Activated CD8-positive, alpha-beta memory T cell treated with anti-CD3 and anti-CD28 coated beads for 24 hours (primary cell): ENCODE measurements at regions not wholly inside any gene's neighbourhood (a gene's known extent, or its start where the extent isn't known, plus 50 kb on each side); places are given as distances from the start of the nearest gene placed in this dataset.
"Not testable (repeated sequence)": the region's sequence is repeated elsewhere in the genome, so short reads cannot be mapped to it uniquely, and the experiment has no call there.

Experiments used
- DNase-seq: peaks from one replicate; pipeline ENCODE4 v3.0.0-alpha.2; 2020

DNA sequence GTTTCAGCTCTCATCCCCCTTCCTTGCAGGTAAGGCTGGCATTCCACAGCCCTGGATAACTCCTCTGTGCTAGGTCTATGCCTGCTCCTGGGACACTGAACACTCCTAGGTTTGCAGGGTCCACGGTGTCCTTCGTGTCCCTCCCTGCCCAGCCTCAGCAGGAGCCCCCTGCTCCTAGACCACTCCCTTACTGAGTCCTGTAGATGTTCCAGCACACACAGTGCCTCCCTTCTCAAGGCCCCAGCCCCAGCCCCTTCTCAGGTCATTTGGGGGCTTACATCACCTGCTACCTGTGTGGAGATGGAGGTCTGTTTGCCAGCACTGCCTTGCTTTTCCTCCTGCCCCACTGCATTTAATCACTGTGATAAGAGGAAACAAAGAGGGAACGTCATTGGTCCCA, 146.4 kb upstream of the TNP1 start:
- no peak for DNase-seq

DNA sequence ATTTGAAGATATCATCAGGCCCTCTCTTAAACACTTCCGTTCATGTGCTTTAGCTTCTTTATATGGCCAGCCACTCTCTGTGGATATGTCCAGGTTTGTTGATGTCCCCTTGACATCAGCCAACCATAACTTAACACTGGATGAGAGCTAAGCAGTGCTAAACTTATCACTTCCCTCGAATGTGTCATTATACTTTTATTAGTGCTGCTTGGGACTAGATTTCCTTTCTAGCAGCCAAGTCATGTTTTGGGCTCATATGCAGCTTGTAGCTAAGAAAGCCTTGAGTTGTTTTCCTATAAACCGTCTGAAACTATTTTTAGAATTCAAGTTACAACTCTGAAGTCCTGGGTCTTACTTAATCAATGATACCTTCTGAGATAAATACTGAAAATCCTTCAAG, 144.8 kb upstream of the TNP1 start:
- DNase-seq: no peak

DNA sequence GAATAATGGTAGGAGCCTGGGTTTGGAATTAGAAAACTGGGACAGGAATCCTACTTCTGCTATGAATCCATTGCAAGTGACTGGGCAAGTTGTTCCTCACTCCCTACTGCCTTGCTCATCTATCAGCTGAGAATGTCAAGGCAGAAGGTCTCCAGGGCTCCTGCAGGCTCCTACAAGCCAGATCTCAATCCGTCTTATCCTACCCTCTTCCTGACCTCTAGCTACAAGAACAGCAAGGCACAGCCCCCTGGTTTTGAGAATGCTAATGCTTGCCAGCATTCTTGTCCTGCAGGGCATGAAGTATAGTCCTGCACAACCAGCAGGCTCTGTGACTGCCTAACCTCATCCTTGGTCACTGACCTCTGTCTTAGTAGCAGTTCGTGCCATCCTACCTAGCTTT, 141.9 kb upstream of the TNP1 start:
- DNase-seq: no peak

DNA sequence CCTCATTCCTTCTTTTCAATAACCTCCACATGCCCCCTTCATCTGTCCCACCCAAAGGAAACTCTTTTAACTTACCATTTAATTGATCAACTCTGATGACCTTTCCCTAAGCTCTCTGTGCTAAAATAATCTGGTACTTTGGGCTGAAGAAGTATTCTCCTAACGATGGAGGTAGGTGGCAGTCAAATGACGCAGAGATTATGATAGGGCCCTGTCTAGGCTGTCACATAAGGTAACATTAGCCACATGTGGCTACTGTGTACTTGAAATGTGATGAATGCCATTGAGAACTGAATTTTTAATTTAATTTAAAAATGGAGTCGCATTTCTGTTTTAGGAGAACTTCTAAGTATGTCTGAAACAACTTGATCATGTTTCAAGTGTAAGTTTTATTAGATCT, 140.5 kb upstream of the TNP1 start:
- no peak for DNase-seq

DNA sequence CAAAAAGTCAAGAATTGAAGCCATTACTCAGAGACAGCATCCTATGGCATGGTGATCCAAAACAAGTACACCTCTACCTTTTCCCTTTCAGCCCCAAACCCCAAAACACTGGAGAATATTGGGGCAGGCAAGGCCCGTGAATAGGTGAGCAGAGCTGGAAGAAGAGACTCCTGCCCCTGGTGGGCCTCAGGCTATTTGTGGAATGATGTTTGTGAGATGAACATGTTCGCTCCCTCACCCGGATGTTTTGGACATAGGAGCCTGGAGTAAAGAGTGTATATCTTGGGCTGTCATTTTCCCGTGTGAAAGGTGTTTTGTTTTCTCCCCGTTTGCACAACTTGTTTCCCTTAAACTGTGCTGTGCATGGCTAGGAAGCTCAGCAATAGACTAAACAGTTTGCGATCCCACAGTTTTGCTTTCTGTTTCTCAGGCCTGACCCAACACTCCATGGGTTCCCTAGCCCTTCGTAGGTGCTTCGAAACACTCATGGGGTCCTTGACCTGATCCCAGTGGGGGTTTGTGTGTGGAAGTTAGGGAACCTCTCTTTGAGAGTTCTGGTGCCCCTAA, 136.5 kb upstream of the TNP1 start:
- DNase-seq: no peak

- DNase-seq: no peak
Observed at GRCh38 chr2:216994353-216994854, 134.5 kb upstream of the TNP1 start.

DNA sequence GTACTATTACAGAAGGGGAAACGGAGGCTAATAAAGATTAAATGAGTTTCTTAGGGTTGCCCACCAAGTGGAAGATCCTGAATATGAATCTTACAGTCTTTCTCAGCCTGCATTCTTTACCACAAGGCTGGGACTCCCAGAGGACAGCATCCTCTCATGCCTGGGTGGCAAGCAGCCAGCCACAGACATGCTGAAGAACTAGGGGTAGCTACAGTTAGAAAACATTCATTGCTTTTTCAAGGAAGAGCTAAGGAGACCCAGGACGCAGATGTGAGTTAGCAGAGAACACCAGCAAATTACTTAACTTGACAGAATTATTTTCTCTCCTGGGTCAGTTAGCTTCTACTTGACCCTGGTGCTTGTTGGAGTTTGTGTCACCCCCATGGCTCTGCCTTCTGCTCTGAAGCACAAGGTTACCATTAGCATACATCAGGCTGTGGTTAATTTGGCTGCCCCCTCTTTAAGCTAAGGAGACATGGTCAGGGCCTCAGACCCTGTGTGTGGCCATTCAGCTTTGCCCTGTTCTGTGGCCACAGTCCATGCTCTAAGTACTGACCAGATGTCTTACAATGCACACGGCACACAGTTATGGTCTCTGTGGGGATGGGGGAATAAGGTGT, 132.3 kb upstream of the TNP1 start:
- no peak for DNase-seq

DNA sequence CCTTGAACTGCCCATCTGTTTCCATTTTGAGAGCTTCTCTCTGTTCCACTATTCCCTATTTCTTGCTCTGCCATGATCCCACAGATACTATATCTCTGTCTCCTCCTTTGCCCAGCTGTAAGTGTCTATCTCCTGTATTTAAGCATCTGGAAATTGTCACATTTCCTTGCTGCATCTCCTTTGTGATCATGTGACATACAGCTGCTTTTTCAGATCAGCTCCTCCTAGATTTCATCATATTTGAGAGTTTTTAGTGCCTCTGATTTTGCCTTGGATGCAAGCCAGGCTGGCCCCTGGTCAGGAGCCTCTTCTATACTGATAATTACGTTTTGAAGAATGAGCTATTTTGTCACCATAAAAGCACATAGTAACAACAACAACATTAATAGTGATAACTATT, 131.7 kb upstream of the TNP1 start:
- no peak for DNase-seq

DNA sequence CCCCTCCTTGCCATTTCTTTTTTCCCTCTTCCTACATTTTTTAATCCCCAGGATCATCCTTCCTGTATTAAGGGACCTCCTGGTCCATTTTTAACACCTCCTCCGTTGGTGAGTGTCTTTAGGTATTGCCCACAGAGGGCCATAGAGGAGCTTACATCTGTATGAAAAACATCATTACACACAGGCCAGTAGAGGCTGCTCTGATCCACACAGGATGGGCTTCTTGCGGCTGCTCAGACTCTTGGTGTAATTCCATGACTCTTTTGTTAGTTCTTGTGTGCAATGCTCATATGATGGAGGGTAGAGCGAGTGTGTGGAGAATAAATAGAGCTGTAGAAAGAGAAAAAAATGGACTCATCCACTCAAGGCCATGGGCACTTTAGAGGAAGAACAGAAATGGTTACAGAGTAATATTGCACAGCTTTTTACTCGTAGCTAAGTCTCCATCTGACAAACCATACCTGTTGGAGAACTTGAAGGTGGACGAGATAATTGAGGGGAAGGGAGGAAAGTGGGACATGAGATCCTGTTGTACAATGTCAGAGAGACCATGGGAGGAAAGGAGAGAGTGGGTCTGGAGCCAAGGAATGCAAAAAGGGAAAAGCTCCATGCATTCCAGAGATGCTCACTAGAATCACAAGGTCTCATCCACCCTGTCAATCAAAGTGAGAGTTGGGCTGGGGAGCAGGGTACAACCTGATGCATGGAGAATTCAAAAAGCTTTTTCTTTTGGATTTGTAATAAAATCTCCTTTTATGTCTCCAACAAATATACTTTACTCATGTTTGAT, 129.7 kb upstream of the TNP1 start:
- DNase-seq: no peak

DNA sequence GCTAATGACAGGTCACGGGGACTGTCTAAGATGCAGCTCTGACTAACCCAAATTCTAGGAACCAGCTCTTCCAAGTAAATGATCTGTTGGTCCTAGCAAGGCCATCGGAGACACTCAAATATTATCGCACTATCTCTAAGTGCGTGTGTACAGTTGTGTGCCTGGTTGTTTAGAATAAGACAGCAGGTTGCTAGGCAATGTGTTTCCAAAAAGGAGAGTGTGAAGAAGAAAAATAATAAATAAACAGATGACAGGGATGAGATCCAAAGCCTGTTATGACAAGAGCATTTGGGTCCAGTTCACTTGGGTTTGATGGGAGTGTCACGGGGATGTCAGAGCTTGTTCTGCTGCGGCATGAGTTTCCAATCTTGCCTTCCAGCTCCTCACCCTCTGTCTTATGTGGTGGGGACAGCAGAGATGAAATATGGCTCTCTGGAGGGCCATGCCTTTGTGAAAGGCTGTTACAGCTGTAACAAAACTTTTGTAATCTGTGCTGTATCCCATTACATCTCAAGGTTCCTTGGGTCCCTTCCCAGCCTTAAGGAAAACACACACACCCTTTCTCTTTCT, 127.5 kb upstream of the TNP1 start:
- no peak for DNase-seq

DNA sequence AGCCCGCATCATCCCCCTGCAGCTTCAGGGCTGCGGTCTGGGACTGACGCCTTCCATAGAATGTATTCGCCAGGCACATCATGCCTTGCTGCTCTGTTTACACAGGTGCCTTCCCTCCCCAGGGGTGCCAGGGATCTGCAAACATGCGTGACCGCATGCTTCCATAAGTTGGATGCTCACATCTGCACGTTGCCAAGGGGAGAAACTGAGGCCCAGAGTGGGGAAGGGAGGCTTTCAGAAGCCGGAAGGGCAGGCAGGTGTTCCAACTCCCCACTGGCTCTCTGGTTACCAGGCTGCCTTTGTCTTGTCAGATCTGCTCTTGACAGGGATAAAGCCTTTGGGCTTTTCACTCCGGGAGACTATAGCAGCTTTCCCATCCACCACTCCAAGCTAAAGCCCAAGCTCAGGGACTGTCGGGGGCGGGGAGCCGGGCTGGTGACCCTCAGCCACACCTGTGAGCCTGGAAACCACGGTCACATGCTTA, 125.8 kb upstream of the TNP1 start:
- no peak for DNase-seq

DNA sequence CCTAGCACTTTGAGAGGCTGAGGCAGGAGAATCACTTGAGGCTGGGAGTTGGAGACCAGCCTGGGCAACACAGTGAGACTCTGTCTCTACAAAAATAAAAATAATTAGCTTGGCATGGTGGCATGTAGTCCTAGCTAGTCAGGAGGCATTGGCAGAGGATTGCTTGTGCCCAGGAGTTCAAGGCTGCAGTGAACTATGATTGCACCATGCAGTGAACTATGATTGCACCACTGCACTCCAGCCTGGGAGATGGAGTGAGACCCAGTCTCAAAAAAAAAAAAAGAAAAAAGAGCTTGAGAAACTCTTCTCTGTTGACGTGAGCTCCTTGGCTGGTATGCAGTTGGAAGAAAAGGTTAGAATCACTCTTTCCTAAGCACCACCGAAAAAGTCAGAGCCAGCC, 125.1 kb upstream of the TNP1 start:
- DNase-seq: no peak

DNA sequence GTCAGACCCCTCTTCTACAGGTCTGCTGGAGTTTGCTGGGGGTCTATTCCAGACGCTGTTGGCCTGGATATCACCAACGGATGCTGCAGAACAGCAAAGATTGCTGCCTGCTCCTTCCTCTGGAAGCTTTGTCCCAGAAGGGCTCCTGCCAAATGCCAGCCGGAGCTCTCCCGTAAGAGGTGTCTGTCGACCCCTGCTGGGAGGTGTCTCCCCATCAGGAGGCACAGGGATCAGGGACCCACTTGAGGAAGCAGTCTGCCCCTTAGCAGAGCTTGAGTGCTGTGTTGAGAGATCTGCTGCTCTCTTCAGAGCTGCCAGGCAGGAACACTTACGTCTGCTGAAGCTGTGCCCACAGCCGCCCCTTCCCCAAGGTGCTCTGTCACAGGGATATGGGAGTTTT, 122.1 kb upstream of the TNP1 start:
- DNase-seq: not testable (repeated sequence)

DNA sequence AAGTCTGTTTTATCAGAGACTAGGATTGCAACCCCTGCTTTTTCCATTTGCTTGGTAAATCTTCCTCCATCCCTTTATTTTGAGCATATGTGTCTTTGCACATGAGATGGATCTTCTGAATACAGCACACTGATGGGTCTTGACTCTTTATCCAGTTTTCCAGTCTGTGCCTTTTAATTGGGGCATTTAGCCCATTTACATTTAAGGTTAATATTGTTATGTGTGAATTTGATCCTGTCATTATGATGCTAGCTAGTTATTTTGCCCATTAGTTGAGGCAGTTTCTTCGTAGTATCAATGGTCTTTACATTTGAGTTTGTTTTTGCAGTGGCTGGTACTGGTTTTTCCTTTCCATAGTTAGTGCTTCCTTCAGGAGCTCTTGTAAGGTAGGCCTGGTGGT, 120.6 kb upstream of the TNP1 start:
- DNase-seq: not testable (repeated sequence)

DNA sequence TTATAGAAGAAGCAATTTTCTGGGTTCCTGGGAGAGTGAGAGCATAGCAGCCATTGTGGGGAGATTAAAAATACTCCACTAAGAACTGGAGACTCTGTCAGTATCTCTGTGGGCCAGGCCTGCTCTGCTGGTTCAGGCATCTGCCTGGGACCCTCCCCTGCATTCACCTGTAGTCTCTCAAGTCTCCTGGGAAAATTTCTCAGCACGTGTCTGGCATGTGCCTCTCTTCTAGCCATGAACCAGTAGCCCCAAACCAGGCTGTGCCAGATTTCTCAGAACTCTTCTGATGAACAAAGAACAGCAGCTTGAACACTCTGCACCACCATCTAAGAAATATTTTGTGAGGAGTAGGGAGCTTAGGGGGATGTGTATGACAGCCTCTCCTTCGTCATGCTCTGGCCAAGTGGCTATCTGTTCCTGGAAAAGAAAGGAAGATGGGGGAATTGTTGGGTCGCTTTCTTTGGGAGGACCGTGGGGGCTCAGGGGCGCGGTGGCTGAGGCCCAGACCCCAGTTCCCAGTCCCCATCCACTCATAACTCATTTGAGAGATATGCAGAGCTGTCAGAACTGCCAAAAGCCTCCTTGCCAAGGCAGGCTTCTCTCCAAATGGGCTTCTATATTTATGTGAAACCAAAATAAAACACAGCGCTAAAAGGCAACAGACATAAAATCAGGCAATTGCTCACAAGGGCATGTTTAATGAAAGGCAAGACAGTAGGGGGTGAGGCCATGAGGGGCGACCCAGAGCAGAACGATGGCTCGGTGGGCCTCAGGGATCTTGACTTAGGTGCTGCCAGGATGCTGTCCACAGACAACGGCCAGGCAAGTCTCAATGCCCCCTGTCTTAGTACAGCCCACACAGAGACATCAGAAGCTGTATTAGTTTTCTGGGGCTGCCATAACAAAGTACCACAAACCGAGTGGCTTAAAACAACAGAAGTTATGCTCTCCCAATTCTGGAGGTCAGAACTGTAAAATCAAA, 114.7 kb upstream of the TNP1 start:
- no peak for DNase-seq

DNA sequence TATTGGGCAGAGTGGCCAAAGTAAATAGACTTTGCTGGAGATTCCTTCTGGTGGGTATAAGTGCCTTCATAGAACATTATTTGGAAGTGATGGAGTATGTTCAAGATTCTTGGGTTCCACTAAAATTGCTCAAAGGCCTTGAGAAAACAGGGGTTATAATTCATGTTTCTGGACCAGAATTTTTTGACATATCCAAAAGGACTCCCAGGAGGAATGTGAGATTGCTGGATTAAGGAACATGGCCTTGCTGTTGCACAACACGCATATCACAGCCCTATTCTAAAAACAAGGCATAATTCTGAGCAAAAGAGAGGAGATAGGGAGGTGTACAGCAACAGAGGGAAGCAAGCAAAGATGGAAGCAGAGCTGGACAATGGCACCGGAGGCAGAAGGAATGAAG, 111.7 kb upstream of the TNP1 start:
- no peak for DNase-seq

- no peak for DNase-seq
Observed at GRCh38 chr2:216970359-216970915, 110.6 kb upstream of the TNP1 start.

DNA sequence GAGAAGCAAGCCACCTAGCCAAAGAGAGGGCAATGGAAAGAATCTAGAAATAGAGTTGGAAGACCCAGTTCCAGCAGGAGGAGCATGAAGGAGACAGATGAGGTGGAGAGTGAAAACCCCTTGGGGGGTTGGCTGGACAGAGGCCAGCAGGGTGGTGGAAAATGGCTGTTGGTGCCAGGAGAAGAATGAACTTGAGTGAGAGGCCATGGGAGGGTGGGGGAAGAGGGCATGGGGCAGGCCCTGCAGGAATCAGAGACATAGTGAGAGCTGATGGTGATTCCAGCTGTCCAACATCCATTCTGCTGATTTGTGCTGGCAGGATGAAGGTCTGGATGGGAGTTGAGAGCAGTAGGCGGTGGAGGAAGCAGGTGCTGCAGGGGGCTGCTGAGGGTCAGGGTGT, 108.0 kb upstream of the TNP1 start:
- DNase-seq: no peak

DNA sequence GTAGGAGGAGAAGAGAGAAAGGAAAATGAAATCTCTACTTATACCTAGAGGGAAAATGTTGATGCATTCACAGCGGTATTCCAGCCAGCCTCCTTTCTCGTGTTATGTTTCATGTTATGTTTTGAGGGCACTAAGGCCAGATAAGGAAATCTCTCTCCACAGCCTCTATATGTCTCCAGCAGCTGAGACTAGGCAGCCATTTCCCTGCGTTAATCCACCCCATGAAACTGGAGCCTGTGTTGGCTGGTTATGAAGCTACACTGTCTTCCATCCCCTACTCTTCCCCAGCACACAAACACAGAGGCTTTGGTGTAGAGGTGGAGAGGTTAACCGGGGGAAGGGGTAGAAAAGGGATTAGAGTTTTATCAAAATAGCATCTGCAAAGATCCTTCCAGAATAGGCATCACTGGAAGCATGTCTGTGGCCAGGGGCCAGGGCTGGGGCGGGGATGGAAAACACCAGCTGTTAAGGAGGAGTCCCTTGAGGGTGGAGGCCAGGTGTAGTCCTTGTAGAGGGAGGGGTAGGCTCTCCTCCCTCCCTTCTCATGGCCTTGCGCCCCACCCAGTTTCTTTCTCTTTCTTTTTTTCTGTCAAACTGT, 100.9 kb upstream of the TNP1 start:
- no peak for DNase-seq

- DNase-seq: no peak
Observed at GRCh38 chr2:216959433-216959832, 99.6 kb upstream of the TNP1 start.

DNA sequence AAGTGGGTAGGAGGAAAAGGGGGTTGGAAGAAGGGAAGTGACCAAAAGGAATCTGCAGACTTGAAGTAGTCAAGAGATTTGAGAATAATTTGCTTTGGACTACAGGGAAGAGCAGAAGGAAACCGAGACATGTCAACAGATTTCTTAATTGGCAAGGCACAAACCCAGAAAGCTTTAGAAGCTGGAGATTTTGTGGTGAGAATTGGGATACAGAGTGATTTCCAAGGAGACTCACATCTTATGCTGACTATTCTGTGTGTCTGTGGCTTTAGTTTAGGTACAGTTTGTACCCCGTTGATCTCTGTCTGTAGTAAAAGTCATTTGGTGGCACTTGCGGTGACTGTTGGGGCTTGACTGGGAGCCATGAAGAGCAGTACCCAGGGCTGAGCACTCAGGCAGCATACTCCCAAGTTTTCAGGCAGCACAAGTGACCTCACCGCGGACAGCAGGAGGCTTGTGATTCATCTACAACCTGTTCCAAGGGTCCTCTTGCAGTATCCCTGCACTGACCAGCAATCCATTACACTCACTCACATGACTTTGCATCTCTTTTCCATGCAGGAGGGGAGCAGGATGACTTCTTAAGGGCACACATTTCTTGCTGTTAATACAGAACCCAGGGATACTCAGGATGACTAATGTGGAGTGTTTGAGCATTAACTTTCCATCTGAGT, 97.1 kb upstream of the TNP1 start:
- DNase-seq: no peak
